NCI-H2029 treated with DMSO at 0.1 percent for 48 hours (cell line): ENCODE measurements at regions not wholly inside any gene's neighbourhood (a gene's known extent, or its start where the extent isn't known, plus 50 kb on each side); places are given as distances from the start of the nearest gene placed in this dataset.
A peak's percentile ranks its signal among the peaks of the same experiment; 100 is the strongest.

ENCODE experiments used
- DNase-seq: peaks from one replicate; lab custom pipeline; 2025; lab: John Stamatoyannopoulos, UW

DNA sequence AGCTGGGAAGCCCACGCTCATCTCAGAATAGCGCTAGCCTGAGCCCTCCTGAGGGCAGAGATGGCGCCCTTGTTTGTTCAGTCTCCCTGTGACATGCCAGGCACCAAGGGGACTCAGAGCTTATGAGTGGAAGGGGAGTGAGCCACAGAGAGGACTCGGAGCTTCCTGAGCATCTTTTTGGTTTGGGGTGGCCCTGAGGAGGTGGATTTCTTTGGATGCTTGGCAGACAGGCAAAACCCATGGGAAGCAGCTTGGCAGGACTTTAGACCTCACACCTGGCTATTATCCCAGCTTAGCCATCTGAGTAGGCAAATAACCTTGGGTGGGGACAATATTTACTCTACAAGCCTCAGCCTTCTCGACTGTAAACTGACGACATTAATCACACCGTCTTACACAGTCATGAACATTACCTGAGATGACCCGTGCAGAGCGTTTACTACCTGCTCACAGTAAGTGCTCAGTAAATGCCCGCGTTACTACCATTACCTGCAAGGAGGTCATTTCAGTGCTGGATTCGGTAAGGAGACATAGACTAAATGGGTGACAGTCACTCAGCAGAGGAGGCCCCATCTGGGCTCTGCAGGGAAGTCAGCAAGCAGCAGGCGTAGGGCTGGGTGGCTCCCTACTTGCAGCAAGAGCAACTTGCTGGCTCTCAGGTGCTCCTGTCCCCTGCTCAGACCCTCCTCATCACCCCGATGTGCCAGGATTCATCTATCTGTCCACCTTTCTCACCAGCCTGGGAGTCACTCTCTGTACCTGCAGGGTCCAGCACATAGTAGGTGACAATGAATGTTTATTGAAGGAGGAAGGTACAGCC, 54.9 kb downstream of the KLHDC7A start:
- peak; percentile 75 for DNase-seq

DNA sequence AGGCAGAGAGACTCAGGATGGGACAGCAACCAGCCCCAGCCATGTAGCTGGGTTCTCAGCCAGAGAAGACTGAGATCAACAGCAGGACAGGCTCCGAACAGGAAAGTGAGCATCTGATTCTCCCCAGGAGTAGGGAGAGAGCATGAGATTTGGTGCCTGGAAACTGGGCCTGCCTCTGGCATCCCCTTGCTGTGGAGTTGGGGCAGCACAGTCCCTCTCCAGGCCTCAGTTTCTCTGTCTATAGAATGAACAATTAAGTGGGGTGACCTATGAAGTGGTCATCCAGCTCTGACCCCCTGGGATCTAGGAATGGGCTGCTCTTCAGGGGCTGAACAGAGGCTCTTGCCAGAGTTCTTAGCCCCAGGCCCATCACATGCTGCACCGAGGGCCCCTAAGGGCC, 55.6 kb downstream of the KLHDC7A start:
- no peak for DNase-seq

DNA sequence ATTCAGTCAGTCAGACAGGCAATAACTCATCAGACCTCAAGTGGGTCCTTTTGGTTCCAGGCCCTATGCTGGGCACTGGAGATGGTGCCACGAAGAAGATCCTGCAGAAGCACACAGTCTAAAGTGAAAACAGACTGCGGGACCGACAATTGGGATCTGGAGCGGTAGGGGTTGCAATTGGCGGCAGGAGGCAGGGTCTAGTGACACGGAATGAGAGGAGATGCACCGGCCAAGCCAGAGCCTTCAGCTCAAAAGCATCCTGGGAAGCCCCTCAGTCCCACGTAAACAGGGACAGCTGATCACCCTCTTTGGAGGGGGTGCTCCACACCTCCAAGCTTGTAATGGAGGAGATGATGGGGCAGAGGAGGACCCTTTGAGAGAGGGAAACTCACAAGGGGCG, 56.2 kb downstream of the KLHDC7A start:
- DNase-seq = no peak

DNA sequence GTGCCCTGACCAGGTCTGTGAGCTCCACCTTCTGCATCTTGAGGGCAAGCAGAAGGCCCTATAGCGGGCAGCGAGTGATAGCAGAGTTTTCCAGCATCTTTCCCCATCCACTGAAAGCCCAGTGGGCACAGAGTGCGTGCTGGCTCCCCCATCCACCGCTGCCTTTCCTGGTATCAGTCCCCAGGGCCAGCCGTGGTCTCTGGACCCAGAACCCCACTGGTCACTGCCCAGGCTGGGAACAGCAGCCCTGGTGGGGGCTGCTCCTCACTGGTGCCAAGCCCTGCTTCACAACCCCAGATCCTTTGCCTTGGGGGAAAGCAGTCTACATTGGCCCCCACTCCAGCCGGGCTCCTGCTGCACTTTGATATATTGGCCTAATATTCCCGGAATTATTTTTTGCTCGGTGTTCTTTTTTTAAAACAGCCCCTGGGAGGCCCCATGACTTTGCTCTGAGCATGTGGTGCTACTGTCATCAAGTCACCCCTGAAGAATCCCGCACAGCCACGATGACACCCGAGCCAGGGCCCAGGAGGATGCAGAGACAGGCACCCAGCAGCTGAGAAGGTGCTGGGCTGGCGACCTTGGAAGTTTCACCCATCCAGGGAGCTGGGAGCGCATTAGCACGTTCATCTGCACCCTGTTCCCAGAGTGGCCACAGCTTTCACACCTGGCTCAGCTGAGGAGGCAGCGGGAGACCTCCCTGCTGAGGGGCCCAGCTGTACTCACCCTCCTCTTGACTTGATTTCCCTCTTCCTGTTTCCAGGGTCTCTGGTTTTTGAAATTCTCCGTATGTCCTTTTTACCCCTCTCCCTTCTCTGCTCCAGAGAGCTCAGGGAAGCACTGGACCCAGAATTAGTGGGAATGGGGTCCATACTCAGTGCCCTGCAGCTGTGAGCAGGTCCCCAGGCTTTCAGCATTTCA, 56.9 kb downstream of the KLHDC7A start:
- DNase-seq = no peak

DNA sequence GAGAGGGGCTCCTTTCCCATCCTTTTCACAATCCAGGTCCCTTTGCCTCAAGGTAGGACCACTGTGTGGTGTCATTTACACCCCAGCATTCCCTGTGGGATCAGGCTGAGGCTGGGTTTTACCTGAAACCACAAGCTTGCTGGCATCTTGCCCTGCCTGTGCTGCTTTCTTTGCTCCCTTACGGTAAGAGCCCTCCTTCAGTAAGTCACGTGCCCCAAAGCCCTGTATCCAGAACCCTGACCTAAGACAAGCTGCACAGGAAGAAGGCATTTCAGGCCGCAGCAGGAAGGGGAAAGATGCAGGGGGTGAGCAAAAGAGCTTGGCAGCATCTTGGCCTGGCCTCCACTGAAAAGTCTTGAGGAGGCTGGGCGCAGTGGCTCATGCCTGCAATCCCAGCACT, 58.4 kb downstream of the KLHDC7A start:
- DNase-seq = peak; percentile 72

DNA sequence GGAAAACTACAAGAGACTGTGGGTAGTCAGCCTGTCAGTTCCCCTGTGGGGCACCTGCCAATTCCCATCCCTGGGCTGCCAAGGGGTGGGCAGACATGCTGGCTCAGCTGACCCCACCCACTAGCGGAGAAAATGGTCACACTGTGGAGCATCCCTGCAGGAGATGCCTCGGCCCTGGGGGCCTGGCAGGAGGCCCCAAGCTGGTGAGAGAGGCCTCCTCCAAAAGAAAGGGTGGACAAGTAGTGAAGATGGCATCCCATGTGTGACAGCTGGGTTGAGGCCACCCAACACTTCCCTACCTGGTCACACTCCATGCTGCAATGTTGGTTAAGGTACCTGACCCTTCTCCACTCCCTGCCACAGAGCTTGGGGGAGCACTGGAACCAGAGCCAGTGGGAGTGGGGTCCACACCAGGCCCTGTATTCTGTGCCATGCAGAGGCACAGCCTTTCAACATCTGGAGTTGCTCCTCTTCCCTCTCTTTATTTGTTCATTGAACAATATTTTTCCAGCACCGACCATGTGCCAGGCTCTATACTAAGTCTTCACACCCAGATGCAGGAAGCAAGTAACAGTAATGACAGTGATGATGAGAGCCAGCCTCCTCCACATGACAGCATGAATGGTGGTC, 59.5 kb downstream of the KLHDC7A start:
- DNase-seq = no peak

DNA sequence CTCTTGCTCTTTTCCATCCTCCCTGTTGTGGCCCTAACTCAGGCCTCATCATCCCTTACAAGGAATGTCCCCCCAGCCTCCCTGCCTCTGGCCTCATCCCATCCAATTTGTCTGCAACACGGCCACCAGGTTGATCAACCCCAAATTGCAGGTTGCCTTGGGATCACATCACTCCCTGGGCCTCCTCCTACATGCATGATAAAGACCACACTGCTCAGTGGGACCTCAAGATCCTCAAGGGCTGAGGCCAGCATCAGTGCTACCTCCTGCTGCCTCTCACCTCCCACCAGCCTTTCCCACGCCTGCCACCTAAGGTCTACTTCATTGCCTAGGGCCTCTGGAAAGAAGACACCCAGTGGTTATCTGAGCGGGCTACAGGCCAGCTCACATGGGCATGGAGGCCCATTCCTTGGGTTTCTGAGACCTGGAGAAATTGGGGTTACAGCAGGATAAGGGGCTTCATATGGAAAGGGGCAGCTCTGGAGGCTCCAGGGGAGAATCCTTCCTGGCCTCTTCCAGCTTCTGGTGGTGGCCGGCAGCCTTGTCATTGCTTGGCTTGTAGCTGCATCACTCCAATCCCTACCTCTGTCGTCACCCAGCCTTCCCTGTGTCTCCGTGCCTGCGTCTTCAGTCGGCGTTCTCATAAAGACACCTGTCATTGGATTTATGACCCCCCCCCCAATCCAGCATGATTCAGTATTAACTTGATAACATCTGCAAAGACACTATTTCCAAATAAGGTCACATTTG, 60.5 kb downstream of the KLHDC7A start:
- no peak for DNase-seq

DNA sequence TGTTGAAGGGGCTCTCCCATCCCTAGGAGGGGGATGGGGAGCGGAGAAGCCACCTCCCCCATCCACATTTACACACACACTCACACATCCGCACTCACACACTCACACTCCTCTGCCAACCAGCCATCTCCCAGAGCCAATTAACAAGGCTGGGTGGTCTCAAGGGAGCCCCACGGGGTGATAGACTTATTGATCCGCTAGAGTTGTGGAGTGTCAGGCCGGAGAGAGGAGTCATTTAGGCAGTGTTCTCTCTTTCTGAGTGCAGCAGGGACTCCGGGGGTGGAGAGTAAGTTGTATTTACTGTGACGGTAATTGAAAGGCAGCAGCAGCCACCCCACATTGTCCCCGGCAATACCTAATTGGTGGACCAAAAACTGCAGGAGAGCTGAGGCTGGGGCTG, 61.6 kb downstream of the KLHDC7A start:
- no peak for DNase-seq

DNA sequence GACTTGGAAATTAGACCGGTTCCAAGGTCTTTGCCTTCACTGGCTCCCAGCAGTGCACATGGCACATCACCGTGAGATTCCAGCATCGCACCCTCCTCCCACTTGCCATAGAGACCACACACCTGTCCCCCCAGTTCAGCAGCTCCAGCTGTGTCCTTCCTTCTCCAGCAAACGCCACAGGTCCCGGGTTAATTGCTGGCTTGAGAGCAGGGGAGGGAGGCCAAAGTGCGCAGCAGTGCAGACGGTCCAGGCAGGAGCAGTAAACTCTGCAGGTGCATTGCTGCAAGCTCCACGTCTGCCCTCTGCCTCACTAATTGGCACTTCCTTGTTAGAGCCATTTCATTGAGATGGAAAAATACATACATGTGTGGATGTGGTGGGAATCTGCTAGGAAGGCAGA, 65.3 kb downstream of the KLHDC7A start:
- DNase-seq = no peak

DNA sequence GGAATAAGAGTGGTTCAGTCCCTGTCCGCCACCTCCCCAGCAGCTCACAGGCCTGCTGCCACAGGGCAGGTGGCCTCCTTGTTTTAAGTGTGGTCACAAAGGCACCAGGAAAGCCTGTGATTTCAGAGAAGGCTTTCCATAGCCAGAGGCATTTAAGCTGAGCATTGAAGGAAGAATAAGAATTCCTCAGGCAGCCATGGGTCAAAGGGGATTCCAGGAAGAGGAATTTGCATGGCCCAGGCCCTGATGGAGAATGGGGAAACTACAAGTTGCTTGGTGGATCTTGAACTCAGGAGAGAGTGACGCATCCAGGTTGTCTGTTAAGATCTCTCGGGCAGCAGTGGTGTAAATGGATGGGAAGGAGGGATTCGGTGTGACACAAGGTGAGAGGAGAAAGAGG, 66.7 kb downstream of the KLHDC7A start:
- DNase-seq = no peak

DNA sequence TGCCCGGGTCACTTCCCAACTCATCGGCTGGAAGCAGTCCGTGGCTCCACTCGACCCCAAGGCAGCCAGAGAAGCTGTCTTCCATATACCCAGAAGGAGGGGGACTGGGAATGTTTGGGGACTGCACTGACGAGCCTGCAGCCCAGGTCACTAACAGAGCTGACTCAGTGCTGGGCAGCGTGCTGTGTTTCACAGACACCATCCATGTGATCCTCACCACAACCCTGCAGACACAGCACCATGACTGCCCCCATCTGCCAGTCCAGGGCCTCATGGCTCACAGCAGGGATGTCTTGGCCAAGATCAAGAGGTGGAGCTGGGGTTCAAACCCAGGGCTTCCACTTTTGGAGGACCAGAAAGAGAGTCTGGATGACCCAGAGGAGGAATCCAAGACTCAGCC, 67.9 kb downstream of the KLHDC7A start:
- DNase-seq = no peak

DNA sequence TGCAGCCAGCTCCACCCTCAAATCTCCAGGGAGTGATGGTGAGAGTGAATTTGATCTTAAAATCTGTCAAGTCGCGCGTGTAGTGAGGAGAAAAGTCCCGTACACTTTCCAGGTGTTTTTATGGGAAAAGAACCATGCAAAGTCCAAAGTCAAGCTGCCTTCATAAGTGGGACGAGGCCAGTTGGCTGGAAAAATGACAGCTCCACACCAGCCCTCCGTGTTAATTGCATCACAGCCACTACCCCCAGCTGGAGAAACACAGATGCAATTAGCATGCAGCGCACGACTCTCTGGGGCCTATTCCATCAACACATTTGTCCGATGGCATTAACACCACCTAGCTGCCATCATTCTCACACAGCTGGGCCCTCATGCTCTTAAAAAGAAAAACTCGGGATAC, 68.4 kb downstream of the KLHDC7A start:
- no peak for DNase-seq

DNA sequence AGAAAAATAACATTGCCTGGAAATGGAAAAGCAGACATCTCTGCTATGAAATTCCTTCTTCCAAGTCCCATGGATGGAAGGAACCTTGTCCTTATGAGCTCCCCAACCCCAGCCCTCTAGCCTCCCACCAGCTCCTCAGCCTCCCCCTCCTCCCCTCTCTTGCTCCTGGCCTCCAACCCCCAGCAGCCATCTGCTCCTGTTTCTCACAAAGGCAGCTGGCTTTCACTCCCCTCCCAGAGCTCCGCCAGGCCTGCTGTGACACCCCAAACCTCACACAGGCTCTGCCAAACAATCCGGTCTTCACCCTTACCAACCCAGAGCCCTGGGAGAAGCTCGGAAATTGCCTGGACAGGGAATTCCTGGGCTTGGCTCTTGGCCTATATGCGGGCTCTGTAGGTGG, 69.2 kb downstream of the KLHDC7A start:
- DNase-seq = no peak

DNA sequence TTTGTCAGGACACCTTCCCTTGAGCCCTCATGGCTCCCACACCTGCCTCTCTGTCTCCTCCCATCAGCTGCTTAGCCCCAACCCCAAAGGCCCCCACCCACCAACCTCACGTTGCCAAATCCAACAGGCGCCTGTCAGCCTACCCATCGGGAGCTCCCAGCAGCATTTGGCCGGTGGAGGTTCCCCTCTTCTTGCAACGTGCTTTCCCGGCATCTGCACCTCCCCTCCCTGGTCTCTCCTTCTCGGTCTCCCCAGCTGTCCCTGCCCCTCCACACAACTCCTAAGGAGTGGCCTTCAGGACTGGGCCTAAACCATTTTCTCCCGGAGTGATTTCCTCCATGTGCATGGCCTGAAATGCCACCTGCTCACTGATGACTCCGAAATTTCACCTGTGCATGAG, 71.9 kb downstream of the KLHDC7A start:
- DNase-seq = no peak

DNA sequence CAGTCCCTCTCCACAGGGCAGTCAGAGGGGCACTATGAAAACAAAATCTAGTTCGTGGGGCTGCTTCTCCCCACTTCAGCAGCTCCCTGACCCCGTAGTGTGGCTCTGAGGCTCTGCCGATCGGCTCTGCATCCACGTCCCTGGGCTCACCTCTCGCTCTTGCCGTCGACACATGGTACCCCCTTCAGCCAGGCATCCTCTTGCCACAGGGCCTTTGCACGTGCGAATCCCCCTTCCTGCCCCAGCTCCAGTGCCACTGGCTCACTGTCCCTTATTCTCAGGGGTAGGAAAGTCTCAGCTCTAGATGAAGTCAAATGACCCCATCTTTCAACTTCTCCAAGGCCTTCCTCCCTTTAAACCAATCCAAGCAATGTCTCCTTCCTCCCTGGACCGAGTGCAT, 72.7 kb downstream of the KLHDC7A start:
- DNase-seq = no peak

DNA sequence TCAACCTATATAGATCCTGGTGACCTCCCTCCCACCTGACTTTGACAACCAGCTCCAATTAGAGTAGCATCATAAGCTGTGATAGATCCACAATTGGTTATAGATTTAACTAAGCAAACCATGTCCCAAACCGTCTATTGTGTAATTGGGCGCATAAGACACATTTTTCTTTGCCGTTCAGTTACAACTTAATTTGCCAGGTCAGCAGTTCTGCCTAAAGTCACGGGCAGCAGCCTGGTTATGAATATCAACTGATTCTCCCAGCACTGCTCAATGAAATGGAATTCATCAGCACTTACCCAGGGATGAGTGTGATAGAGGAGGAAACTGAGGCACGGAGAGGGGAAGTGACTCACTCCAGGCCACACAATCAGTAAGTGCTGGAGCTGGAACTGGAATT, 73.4 kb downstream of the KLHDC7A start:
- DNase-seq = no peak

DNA sequence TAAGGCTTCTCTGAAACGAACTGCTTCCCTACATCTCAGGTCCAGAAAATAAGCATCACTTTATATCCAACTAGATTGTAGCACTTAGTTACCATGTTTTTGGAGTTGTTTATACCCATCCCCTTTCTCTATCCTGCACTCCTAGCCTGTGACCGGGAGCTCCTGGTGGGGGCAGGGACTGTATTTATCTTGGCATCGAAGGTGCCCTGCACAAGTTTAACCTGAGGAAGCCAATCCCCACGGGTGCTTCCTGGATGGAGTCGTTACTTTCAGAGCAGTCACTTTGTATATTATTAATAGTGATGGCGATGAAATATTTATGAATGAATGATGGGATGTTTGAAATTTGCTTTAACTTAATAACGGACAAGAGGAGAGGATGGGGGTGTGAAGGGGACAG, 73.9 kb downstream of the KLHDC7A start:
- peak; percentile 2 for DNase-seq

DNA sequence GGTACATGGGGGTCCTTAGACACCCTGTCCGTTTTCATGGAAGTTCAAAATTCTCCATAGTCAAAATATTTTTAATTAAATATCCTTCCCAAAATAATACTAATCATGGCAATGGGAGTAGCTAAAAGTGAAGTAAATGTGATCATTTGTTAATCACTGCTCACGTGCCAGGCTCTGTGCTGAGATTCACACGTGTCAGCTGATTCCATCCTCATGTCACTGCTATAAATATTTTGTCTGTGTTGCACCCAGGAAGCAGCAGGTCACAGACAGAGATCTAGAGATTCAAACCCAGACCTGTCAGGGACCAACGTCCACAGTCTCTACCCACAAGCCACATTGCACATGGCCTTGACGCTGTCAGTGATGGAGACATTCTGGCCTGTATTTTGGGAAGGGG, 74.3 kb downstream of the KLHDC7A start:
- DNase-seq = no peak

DNA sequence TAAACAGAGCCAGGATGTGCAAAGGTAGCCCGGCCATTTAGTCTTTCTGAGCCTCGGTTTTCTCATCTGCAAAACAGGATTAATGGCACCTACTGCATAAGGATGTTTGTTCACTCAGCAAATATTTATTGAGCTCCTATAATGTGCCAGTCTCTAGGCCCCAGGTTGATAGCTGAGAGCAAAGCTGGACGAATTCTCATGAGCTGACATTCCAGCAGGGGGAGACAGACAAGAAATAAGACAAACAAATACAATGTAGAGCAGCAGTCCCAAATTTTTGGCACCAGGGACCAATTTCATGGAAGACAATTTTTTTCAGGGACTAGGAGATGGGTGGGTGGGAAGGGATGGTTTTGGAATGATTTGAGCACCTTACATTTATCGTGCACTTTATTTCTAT, 74.3 kb upstream of the PAX7 start:
- DNase-seq = peak; percentile 1

DNA sequence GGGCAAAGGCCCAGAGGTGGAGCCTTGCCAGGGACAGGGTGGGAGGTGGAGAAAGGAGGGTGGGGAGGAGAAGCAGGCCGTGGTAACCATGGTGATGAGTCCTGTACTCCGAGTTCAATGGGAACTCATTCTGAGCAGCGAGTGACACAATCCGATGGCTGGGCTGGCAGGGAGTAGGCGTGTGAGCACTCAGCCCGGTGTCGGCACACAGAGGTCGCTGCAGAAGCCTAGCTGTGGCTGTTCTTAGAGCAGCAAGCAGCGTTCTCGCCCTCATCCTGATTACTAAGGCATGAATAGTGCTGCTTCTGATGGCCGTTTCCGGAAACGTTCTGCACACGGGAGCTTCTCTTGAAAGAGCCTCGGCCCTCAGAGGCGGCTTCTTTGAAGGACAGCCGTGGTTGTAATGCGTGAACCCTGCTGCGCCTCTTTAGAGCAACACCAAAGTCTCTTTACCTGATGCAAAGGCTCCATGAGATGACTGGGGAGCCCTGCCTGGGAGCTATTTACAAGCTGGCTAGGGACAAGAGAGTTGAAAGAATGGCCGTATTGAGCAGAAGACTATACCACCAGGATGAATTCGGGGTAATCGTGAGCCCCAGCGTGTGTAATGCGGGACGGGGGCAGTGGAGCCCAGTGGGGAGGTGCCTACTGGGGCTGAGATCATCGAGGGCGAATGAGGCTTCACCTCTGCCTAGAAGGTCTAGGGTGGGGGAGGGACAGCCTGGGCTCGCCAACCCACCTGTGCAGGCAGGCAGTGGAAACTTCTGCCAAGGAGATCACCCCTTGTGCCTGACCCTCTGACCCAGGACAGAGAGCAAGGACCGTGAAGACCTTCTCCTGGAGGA, 72.8 kb upstream of the PAX7 start:
- DNase-seq = peak; percentile 45

DNA sequence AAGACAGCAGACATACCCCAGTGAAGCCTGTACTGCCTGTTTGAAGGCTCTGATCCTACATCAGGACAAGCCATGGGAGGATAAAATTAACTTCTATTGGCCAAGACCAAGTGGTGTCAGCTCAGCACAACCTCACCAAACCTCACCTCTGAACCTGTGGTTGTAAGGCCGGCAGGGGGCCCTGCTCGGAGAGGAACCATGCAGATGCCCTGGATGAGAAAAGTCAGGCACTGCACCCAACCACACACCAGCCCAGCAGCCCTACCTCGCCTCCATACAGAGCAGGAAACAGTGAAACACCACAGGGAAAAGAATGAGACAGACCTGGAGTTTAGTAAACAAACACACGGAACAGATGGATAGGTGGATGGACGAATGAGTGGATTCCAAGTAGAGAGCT, 70.0 kb upstream of the PAX7 start:
- no peak for DNase-seq
